NCI-H510A (cell line): ENCODE measurements at regions not wholly inside any gene's neighbourhood (a gene's known extent, or its start where the extent isn't known, plus 50 kb on each side); places are given as distances from the start of the nearest gene placed in this dataset.
"Not testable (repeated sequence)": the region's sequence is repeated elsewhere in the genome, so short reads cannot be mapped to it uniquely, and the experiment has no call there.

Experiments
- DNase-seq: peaks from one replicate; lab custom pipeline; 2025; lab: John Stamatoyannopoulos, UW

- DNase-seq, result no peak
Observed at GRCh38 chr6:163872335-163872734, 457.8 kb downstream of the QKI start.

DNA sequence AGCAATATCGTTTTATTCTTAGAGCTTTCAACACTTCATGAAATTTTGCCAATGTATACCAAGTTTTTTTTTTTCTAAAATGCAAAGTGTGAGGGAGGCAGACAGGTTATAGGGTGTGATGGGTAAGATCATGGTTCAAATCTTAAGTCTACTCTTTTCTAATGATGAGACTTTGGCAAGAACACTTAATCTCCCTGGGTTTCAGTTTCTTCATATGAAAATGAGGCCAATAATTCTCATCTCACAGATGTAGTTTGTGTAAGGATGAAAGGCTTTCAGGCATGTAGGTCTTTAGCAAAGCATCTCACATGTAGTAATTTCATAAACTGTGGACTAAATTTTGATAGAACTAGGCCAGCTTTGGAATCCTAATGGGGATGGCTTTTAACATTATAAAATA is 457.1 kb downstream of the QKI start:
- no peak for DNase-seq

DNA sequence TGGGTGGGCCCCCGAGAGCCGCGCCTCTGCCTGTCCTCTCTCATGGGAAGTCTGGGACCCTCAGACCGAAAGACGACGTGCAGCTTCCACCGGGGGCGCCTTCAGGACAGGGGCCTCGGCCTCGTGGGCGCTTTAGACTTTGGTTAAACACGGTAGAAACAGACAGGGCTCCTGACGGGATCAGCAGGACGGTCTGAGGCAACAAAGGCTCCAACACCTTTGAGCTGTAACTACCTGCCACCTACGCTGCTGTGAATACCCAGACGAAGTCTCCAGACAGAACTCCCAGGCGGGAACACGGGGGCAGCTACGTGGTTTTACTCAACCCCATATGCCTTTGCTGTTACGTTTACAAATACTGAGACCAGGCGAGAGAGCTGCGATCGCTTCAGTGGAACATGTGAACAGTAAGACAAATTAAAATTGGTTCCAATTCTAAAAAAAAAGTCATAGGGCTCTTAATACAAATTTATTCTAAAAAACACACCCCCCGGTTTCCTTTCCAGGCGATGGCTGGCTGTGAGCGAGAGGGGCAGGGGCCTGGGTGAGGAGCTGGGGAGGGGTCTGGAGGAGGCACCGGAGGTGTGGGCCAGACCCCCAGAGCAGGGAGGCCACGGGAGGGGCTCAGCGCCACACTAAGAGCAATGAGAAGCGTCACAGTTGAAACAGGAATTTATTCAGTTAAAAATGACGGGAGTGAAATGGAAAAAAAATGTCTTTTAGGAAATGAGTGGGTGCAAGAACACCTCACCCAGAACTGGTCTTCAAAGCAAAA is 453.2 kb downstream of the QKI start:
- no peak for DNase-seq

GRCh38 chr6:163866192-163866591 is 451.7 kb downstream of the QKI start:
- DNase-seq, result no peak

DNA sequence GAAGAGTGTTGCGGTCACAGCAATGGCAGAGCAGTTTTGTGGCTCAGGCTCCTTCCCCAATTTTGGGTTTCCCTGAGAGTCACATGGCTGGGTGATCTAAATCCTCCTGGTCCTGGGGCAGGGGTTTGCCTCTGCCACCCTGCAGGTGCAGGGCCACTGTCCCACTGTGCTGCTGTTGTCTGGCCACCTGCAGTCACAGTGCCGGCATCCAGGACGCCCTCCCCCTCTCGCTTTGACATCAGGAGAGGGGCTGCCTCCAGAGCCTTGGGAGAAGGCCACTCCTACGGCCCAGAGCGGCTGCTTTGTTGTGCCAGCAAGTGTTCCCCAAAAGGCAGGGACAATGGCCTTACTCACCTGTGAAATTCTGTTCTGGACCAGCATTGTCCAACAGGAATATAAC is 449.0 kb downstream of the QKI start:
- no peak for DNase-seq

GRCh38 chr6:163862701-163863100 is 448.2 kb downstream of the QKI start:
- no peak for DNase-seq

DNA sequence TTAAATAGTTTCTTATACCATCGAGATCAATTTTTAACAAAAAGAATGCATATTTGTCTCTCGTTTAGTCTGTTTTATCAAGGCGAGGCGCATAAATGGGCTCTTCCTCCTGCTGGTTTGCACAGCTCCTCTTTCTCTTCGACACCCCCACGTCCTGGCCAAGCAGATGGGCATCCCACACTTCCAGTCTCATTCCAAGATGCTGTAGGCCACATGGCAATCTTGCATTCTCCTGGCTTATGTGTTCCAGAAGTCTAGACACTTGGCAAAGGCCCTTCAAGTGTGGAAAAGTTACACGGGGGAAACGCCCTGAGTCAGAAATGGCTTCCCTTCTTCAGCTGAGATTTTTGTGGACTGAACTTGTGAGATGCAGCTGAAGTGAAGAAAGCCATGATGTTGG is 447.1 kb downstream of the QKI start:
- no peak for DNase-seq

DNA sequence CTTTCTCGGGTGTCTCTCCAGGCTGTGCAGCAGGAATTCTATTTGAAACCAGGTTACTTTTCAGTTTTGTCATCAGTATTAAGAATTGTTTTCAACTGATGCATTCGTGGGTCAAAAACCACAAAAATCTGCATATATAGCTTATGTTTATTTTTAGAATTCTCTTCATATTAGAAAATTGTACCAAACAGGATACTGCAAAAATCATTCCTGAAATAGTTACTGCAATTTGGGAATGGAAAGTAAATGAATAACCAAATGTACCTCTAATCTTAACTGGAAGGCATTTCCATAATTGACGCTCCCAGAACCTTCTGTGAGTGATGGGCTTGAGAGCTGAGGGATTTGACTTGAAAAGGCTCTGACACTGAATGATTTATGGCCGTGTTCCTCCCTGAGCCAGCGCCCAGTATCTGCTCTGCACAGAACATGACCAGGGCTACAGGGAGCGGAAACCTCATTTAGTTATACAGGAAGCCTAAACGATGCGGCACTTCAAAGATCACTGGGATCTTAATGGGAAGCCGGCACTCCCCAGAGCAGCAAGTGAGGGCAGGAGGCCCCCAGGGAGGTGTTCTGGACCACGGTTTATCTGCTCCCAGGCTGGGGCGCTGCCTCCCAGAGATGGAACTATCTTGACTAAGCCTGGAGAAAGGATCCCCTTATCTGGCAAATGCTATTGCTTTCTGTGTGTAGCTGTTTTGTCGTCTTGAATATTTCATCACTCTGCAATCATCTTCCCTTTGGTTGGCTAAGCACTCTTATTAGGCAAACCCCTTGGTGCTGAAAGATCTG is 446.0 kb downstream of the QKI start:
- no peak for DNase-seq

- not testable (repeated sequence) for DNase-seq
Observed at GRCh38 chr6:163858870-163859269, 444.4 kb downstream of the QKI start.

- no peak for DNase-seq
Observed at GRCh38 chr6:163857421-163857820, 442.9 kb downstream of the QKI start.

- DNase-seq, result no peak
Observed at GRCh38 chr6:163850874-163851273, 436.4 kb downstream of the QKI start.

GRCh38 chr6:163844761-163845160 is 430.2 kb downstream of the QKI start:
- DNase-seq, result no peak

- no peak for DNase-seq
Observed at GRCh38 chr6:163844357-163844756, 429.8 kb downstream of the QKI start.

DNA sequence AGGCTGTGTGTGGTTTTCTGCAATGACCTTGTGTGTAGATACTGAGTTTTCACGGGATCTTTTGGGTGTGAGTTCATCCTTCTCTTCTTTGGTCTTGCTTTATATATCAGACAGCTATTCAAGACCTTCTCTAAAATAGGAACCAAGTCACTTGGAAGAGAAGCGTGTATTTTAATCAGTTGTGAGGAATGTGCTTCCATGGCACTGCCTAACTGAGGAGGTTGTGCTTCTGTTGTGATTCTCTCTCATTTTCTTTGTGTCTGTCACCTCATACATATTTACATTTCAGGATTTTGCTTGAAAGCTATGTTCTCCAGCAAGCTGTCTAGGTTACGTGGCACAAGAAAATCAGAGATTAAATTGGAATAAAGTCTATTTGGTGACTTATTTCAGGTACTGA is 428.7 kb downstream of the QKI start:
- no peak for DNase-seq

DNA sequence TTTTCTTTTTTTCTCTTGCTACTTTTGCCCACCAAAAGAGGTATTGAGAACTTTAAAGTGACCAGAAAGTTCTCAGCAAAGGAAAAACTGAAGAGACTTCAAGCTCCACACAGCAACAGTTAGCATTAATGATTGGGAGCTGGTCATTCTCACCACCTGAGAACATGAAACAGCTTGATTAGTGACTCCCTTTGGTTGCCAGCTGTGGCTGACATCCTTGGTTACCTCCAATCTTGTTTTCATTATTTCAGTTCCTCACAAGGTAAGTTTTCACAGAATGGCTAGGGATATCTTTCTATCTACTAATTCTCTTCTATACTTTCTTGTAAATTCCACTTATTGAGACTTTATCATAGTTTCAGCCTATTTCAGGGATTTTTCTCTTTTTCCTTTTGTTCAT is 427.9 kb downstream of the QKI start:
- DNase-seq, result no peak

DNA sequence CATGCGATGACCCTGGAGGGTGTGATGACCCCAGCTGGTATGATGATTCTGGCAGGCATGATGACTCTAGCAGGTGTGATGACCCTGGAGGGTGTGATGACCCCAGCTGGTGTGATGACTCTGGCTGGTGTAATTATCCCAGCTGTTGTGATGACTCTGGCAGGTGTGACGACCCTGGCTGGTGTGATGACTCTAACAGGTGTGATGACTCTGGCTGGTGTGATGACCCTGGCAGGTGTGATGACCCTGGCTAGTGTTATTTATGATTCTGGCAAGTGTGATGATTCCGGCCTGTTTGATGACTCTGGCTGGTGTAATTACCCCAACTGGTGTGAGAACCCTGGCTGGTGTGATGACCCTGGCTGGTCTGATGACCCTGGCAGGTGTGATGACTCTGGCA is 427.2 kb downstream of the QKI start:
- DNase-seq, result no peak

DNA sequence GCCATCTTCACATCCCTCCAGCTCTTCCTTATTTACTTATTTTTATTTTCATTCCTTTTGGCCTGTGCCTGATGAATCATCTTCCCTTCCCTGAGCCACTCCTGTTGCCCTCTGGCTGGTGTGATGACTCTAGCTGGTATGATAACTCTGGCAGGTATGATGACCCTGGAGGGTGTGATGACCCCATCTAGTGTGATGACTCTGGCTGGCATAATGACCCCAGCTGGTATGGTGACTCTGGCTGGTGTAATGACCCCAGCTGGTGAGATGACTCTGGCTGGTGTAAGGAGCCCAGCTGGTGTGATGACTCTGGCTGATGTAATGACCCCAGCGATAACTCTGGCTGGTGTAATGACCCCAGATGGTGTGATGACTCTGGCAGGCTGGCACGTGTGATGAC is 426.8 kb downstream of the QKI start:
- DNase-seq, result no peak

DNA sequence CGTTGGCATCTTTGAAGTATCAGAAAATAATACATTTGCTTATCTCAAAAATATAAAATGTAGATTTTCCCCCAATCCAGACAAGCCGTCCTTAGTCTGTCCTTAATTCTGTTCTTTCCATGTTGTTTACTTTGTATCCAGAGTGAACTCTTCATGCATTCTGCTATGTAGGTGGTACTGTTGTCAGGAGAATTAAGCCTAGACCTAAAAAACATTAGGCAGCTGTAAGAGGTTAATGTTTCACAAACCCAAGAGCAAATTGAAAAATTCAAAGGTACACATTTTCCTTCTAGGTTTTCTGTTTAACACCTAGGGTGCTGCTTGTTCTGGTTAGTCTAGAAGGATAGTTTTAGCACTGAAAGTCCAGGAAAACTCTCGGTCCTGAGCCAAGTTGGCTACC is 426.4 kb downstream of the QKI start:
- no peak for DNase-seq

- DNase-seq, result no peak
Observed at GRCh38 chr6:163839296-163839695, 424.8 kb downstream of the QKI start.

GRCh38 chr6:163837691-163838431 is 423.3 kb downstream of the QKI start:
- no peak for DNase-seq

GRCh38 chr6:163836876-163837690 is 422.6 kb downstream of the QKI start:
- no peak for DNase-seq
